Loucy (cell line): ENCODE measurements at regions not wholly inside any gene's neighbourhood (a gene's known extent, or its start where the extent isn't known, plus 50 kb on each side); places are given as distances from the start of the nearest gene placed in this dataset.
A peak's percentile ranks its signal among the peaks of the same experiment; 100 is the strongest.
"Not testable (repeated sequence)": the region's sequence is repeated elsewhere in the genome, so short reads cannot be mapped to it uniquely, and the experiment has no call there.

ENCODE experiments used
- H2AFZ ChIP-seq: fragments of 200-600 bp; sonication (generic); 2 replicates; pipeline ENCODE4 v1.6.0; 2016; ENCODE audit warnings: antibody characterized with exemption, mild to moderate bottlenecking, low read length, moderate library complexity
- H3F3A ChIP-seq: fragments of 200-600 bp; 2 replicates; pipeline ENCODE4 v1.6.0; 2016; ENCODE audit warnings: antibody characterized with exemption, low read depth, mild to moderate bottlenecking
- H3K27me3 ChIP-seq: fragments of 200-600 bp; sonication (generic); 2 replicates; pipeline ENCODE4 v1.6.1; 2014; ENCODE audit warnings: low read length, mild to moderate bottlenecking; ENCODE audit not compliant: insufficient read depth, poor library complexity, severe bottlenecking
- H3K36me3 ChIP-seq: fragments of 200-600 bp; sonication (generic); 2 replicates; pipeline ENCODE4 v1.6.1; 2016; ENCODE audit warnings: low read length; ENCODE audit not compliant: insufficient read depth
- H3K4me1 ChIP-seq: fragments of 200-600 bp; sonication (generic); 2 replicates; pipeline ENCODE4 v1.5.1; 2014; ENCODE audit warnings: low read length, mild to moderate bottlenecking; ENCODE audit not compliant: insufficient read depth, poor library complexity, severe bottlenecking
- H3K4me2 ChIP-seq: fragments of 200-600 bp; sonication (generic); 2 replicates; pipeline ENCODE4 v1.6.0; 2014; ENCODE audit warnings: antibody characterized with exemption, low read length, low read depth, mild to moderate bottlenecking; ENCODE audit not compliant: poor library complexity, severe bottlenecking
- H3K4me3 ChIP-seq: fragments of 200-600 bp; sonication (generic); 2 replicates; pipeline ENCODE4 v1.5.1; 2014; ENCODE audit warnings: low read length, mild to moderate bottlenecking, mixed read lengths; ENCODE audit not compliant: poor library complexity, severe bottlenecking
- H3K79me2 ChIP-seq: fragments of 200-600 bp; sonication (generic); 2 replicates; pipeline ENCODE4 v1.6.1; 2014; ENCODE audit warnings: low read length; ENCODE audit not compliant: insufficient read depth
- H3K9ac ChIP-seq: fragments of 200-600 bp; sonication (generic); 2 replicates; pipeline ENCODE4 v1.6.0; 2014; ENCODE audit warnings: mild to moderate bottlenecking, low read depth, low read length, moderate library complexity; ENCODE audit not compliant: poor library complexity, severe bottlenecking
- H3K9me2 ChIP-seq: fragments of 200-600 bp; sonication (generic); replicated peaks from 2 replicates; pipeline ENCODE4 v1.6.1; 2016; ENCODE audit warnings: low read depth, low read length, mixed read lengths
- H3K9me3 ChIP-seq: fragments of 200-600 bp; sonication (generic); 2 replicates; pipeline ENCODE4 v1.6.1; 2014; ENCODE audit warnings: mild to moderate bottlenecking, antibody characterized with exemption, low read length, low read depth; ENCODE audit not compliant: insufficient read depth
- H4K20me1 ChIP-seq: fragments of 200-600 bp; sonication (generic); 2 replicates; pipeline ENCODE4 v1.6.0; 2014; ENCODE audit warnings: antibody characterized with exemption, low read length, mild to moderate bottlenecking; ENCODE audit not compliant: insufficient read depth, poor library complexity, severe bottlenecking
- EZH2phosphoT487 ChIP-seq: fragments of 200-600 bp; IDR thresholded peaks from 2 replicates; pipeline ENCODE4 v1.6.1; 2018; ENCODE audit warnings: antibody characterized with exemption, mild to moderate bottlenecking, moderate library complexity, borderline replicate concordance
- TF ChIP-seq, protein P1 (sequence below): fragments of 200-600 bp; sonication (generic); conservative IDR thresholded peaks from 2 replicates; pipeline ENCODE4 v1.5.1; 2014; ENCODE audit warnings: mild to moderate bottlenecking, antibody characterized with exemption, low read length

- H3F3A ChIP-seq, H3K36me3 ChIP-seq, H3K4me2 ChIP-seq, H3K4me3 ChIP-seq, H3K9ac ChIP-seq, H3K9me2 ChIP-seq, H3K79me2 ChIP-seq, H2AFZ ChIP-seq, H3K4me1 ChIP-seq, H4K20me1 ChIP-seq, H3K9me3 ChIP-seq: not testable (repeated sequence)
- peaks cover 14% of the 10 kb centered on the region for H3K27me3 ChIP-seq
These were observed 131.6 kb downstream of the ZNF92 start for GRCh38 chr7:65505320-65505633.

DNA sequence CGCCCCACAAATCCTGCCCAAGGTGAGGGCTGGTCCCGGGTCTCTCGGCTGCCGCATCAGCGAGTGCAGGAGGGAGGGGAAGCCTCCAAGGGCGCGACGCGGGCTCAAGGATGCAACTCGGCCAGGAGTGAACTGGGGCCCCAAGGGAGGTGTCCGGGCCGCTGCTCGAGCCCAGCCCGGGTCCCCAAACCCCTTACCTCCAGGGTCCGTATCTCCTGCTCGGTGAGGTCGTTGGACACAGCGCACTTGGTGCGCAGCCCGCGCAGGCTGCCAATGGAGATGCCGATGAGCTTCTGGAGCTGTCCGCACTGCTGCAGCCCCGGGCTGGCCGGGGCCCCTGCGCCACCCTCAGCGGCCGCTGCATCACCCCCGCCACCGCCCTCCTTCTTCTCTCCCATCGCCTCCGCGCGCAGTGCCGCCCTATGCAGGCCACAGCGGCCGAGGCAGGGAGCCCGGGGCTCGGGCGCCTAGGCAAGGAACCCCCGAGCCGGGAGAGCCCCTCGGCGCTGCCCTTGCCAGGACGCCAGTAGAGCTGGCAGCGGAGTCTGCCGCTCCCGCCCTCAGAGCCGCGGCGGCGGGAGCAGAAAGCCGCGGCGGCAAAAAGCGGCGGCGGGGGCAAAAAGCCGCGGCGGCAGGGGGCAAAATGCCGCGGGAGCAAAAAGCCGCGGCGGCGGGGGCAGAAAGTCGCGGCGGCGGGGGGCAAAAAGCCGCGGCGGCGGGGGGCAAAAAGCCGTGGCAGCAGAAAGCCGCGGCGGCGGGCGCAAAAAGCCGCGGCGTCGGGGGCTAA is 135.1 kb downstream of the ZNF92 start:
- not testable (repeated sequence) for H3K36me3 ChIP-seq, H3K4me1 ChIP-seq, H4K20me1 ChIP-seq, H3K9me3 ChIP-seq, H2AFZ ChIP-seq, H3F3A ChIP-seq, H3K79me2 ChIP-seq, H3K9me2 ChIP-seq
- Histone ChIP-seq H3K4me3 (peak overlapping the region; percentile 67), H3K9ac (peak overlapping the region; percentile 27), H3K4me2 (peak overlapping the region; percentile 67), H3K27me3 (peaks cover 21% of the 10 kb centered on the region)

- no peaks in the 10 kb centered on the region for H3K36me3 ChIP-seq
- no peaks in the 10 kb centered on the region for H3F3A ChIP-seq
- no peaks in the 10 kb centered on the region for H4K20me1 ChIP-seq
- peak overlapping the region; percentile 27 for H3K9ac ChIP-seq
- H3K4me3 ChIP-seq: peak overlapping the region; percentile 67
- H3K4me1 ChIP-seq: no peaks in the 10 kb centered on the region
- no peak overlapping the region; the same call in 1 of the 2 replicates for H2AFZ ChIP-seq
- no peaks in the 10 kb centered on the region for H3K9me2 ChIP-seq
- peaks cover 6% of the 10 kb centered on the region; the same call in 1 of the 2 replicates for H3K9me3 ChIP-seq
- TF ChIP-seq, protein P1, sequence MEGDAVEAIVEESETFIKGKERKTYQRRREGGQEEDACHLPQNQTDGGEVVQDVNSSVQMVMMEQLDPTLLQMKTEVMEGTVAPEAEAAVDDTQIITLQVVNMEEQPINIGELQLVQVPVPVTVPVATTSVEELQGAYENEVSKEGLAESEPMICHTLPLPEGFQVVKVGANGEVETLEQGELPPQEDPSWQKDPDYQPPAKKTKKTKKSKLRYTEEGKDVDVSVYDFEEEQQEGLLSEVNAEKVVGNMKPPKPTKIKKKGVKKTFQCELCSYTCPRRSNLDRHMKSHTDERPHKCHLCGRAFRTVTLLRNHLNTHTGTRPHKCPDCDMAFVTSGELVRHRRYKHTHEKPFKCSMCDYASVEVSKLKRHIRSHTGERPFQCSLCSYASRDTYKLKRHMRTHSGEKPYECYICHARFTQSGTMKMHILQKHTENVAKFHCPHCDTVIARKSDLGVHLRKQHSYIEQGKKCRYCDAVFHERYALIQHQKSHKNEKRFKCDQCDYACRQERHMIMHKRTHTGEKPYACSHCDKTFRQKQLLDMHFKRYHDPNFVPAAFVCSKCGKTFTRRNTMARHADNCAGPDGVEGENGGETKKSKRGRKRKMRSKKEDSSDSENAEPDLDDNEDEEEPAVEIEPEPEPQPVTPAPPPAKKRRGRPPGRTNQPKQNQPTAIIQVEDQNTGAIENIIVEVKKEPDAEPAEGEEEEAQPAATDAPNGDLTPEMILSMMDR: no peak
- TF ChIP-seq EZH2phosphoT487: no peak
- H3K4me2 ChIP-seq: peak overlapping the region; percentile 67
- no peaks in the 10 kb centered on the region for H3K79me2 ChIP-seq
- peaks cover 21% of the 10 kb centered on the region for H3K27me3 ChIP-seq
These were observed 135.9 kb downstream of the ZNF92 start for GRCh38 chr7:65509368-65510186.

DNA sequence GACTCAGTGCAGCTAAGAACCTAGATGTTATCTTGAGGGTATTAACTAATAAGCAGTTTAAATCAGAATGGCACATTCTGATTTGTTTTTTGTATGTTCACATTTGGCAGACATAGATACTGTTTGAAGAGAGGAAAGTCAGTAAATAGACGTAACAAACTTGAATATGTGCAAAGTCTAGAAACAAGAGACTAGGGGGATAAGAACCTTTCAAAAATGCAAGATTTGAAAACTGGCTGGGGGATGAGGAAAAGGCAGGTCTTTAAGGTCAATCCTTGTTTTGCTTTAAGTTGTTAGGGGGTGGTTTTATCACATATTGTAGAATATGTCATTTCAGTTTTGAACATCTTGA is 136.5 kb downstream of the ZNF92 start:
- H3K27me3 ChIP-seq: peaks cover 21% of the 10 kb centered on the region
- not testable (repeated sequence) for H3K9me2 ChIP-seq, H3K9ac ChIP-seq, H3K79me2 ChIP-seq, H3K36me3 ChIP-seq, H2AFZ ChIP-seq, H3F3A ChIP-seq, H3K9me3 ChIP-seq, H4K20me1 ChIP-seq, H3K4me1 ChIP-seq
- peak overlapping the region; percentile 67 for H3K4me3 ChIP-seq
- peak overlapping the region; percentile 67 for H3K4me2 ChIP-seq

- not testable (repeated sequence) for H3K4me2 ChIP-seq, H3K27me3 ChIP-seq, H2AFZ ChIP-seq, H4K20me1 ChIP-seq, H3K4me1 ChIP-seq, H3K36me3 ChIP-seq, H3F3A ChIP-seq, H3K9ac ChIP-seq, H3K79me2 ChIP-seq, H3K9me2 ChIP-seq, H3K4me3 ChIP-seq, H3K9me3 ChIP-seq
These were observed 146.1 kb downstream of the ZNF92 start for GRCh38 chr7:65519751-65520150.

- H3K36me3 ChIP-seq, H3K9me3 ChIP-seq, H2AFZ ChIP-seq: not testable (repeated sequence)
These were observed 172.0 kb downstream of the ZNF92 start for GRCh38 chr7:65545465-65546161.

More at GRCh38 chr7:65545465-65546161, 172.0 kb downstream of the ZNF92 start:
- H3K4me3 ChIP-seq, H3K4me1 ChIP-seq, H3K27me3 ChIP-seq, H3K9me2 ChIP-seq, H3K4me2 ChIP-seq, H3K79me2 ChIP-seq, H3K9ac ChIP-seq, H4K20me1 ChIP-seq, H3F3A ChIP-seq: not testable (repeated sequence)
